ENCODE measurements at regions not wholly inside any gene's neighbourhood (a gene's known extent, or its start where the extent isn't known, plus 50 kb on each side); places are given as distances from the start of the nearest gene placed in this dataset.

- Histone ChIP-seq H3K36me3 (ENCODE audit: control insufficient read depth, insufficient read depth, low read length) (no peaks in the 10 kb centered on the region), H3K27ac (ENCODE audit: insufficient read depth, low read length, poor library complexity, severe bottlenecking) (no peak overlapping the region), H3K4me1 (ENCODE audit: control insufficient read depth, insufficient read depth, low read length, poor library complexity, severe bottlenecking) (no peaks in the 10 kb centered on the region), H3K4me3 (ENCODE audit: insufficient read depth, low read depth, low read length, poor library complexity, severe bottlenecking) (no peak overlapping the region), H3K9me3 (ENCODE audit: control insufficient read depth, low read length) (no peaks in the 10 kb centered on the region), H3K27me3 (replicated peaks; ENCODE audit: control insufficient read depth, insufficient read depth, low read length, poor library complexity, severe bottlenecking) (no peaks in the 10 kb centered on the region)
- DNase-seq = no peak
Measured at GRCh38 chr17:71458322-71458721, 662.5 kb upstream of the SOX9 start.

GRCh38 chr17:71460943-71461342 lies 659.9 kb upstream of the SOX9 start:
- no peaks in the 10 kb centered on the region for H3K9me3 ChIP-seq (ENCODE audit: control insufficient read depth, low read length)
- no peak for DNase-seq
- H3K27ac ChIP-seq (ENCODE audit: insufficient read depth, low read length, poor library complexity, severe bottlenecking) = no peak overlapping the region
- H3K27me3 ChIP-seq (replicated peaks; ENCODE audit: control insufficient read depth, insufficient read depth, low read length, poor library complexity, severe bottlenecking) = no peaks in the 10 kb centered on the region
- H3K36me3 ChIP-seq (ENCODE audit: control insufficient read depth, insufficient read depth, low read length) = no peaks in the 10 kb centered on the region
- H3K4me1 ChIP-seq (ENCODE audit: control insufficient read depth, insufficient read depth, low read length, poor library complexity, severe bottlenecking) = no peaks in the 10 kb centered on the region
- no peak overlapping the region for H3K4me3 ChIP-seq (ENCODE audit: insufficient read depth, low read depth, low read length, poor library complexity, severe bottlenecking)

DNA sequence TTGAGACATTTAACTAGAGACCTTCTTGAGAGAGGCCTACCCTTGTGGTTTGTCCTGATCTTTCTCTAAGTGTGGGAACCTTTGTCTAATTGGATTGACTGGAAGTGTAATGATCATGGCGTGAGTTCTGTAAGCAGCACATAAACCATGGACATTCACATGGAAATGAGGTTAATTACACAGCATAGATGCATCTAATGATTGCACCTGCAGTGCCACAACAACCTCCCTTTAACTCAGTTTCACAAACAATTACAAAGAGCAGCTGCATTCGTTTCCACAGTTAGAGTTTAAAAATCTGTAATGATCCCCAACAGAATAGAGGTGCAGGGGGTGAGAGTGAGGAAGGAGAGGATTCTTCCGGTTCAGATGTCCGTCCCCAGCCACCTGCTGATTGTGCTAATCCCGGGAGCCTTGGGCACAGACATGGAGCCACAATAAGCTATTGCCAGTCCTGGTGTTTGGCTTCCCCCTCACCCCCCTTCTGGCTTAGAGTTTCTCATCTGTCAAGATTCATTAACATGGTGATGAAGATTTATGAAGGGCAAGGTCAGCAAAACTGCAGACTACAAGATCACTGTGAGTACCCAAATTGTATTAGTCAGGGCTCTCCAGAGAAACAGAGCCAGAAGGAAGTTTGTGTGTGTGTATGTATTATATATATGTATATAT lies 659.2 kb upstream of the SOX9 start:
- no peaks in the 10 kb centered on the region for H3K36me3 ChIP-seq (ENCODE audit: control insufficient read depth, insufficient read depth, low read length)
- DNase-seq = no peak
- no peak overlapping the region for H3K27ac ChIP-seq (ENCODE audit: insufficient read depth, low read length, poor library complexity, severe bottlenecking)
- H3K4me3 ChIP-seq (ENCODE audit: insufficient read depth, low read depth, low read length, poor library complexity, severe bottlenecking) = no peak overlapping the region
- H3K27me3 ChIP-seq (replicated peaks; ENCODE audit: control insufficient read depth, insufficient read depth, low read length, poor library complexity, severe bottlenecking) = no peaks in the 10 kb centered on the region
- H3K9me3 ChIP-seq (ENCODE audit: control insufficient read depth, low read length) = no peaks in the 10 kb centered on the region
- H3K4me1 ChIP-seq (ENCODE audit: control insufficient read depth, insufficient read depth, low read length, poor library complexity, severe bottlenecking) = no peaks in the 10 kb centered on the region

GRCh38 chr17:71464241-71464640 lies 656.6 kb upstream of the SOX9 start:
- Histone ChIP-seq H3K27me3 (replicated peaks; ENCODE audit: control insufficient read depth, insufficient read depth, low read length, poor library complexity, severe bottlenecking) (no peaks in the 10 kb centered on the region), H3K4me3 (ENCODE audit: insufficient read depth, low read depth, low read length, poor library complexity, severe bottlenecking) (no peak overlapping the region), H3K27ac (ENCODE audit: insufficient read depth, low read length, poor library complexity, severe bottlenecking) (no peak overlapping the region)

GRCh38 chr17:71464751-71465150 lies 656.1 kb upstream of the SOX9 start:
- Histone ChIP-seq H3K4me3 (ENCODE audit: insufficient read depth, low read depth, low read length, poor library complexity, severe bottlenecking) (no peak overlapping the region), H3K9me3 (ENCODE audit: control insufficient read depth, low read length) (no peaks in the 10 kb centered on the region), H3K4me1 (ENCODE audit: control insufficient read depth, insufficient read depth, low read length, poor library complexity, severe bottlenecking) (no peaks in the 10 kb centered on the region), H3K27me3 (replicated peaks; ENCODE audit: control insufficient read depth, insufficient read depth, low read length, poor library complexity, severe bottlenecking) (no peaks in the 10 kb centered on the region), H3K36me3 (ENCODE audit: control insufficient read depth, insufficient read depth, low read length) (no peaks in the 10 kb centered on the region), H3K27ac (ENCODE audit: insufficient read depth, low read length, poor library complexity, severe bottlenecking) (no peak overlapping the region)
- no peak for DNase-seq

More at GRCh38 chr17:71464241-71464640, 656.6 kb upstream of the SOX9 start:
- H3K36me3 ChIP-seq (ENCODE audit: control insufficient read depth, insufficient read depth, low read length) = no peaks in the 10 kb centered on the region
- no peak for DNase-seq
- no peaks in the 10 kb centered on the region for H3K4me1 ChIP-seq (ENCODE audit: control insufficient read depth, insufficient read depth, low read length, poor library complexity, severe bottlenecking)
- no peaks in the 10 kb centered on the region for H3K9me3 ChIP-seq (ENCODE audit: control insufficient read depth, low read length)

DNA sequence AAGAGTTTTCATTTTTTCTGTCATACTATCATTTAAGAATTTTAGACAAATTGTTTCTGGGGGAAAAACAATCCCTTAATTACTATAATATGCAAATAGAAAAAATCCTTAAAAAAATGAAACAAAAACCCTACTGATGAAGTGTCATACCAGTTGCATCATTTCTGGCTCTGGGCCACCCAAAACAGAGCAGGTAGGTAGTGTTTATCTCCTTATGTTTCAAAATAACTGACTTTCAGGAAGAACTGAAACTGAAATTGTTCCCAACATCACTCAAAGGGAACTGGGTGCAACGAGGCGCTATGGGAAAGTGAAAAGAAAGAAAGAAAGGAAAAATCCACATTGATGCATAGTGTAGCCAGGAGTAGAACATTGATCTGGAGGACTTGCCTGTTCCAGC lies 653.1 kb upstream of the SOX9 start:
- no peak overlapping the region for H3K27ac ChIP-seq (ENCODE audit: insufficient read depth, low read length, poor library complexity, severe bottlenecking)
- H3K27me3 ChIP-seq (replicated peaks; ENCODE audit: control insufficient read depth, insufficient read depth, low read length, poor library complexity, severe bottlenecking) = no peaks in the 10 kb centered on the region

DNA sequence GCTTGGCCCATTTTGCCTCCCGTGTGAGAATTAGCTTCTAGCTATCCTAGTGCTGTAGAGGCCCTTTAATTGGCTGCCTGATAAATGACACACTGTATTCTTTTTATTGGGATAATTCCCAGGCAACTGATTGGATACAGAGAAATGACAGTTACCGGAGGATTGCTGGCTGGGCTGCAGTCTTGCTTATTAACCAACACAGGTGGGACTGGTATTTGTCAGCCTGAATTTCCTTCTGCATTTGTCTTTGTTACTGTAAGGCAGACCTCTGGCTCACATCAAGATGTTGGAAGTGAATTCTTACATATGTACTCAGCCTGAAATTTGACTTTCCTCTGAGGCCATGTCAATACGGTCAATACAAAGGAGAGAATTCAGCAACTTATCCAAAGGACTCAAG lies 650.8 kb upstream of the SOX9 start:
- DNase-seq = no peak
- no peaks in the 10 kb centered on the region for H3K36me3 ChIP-seq (ENCODE audit: control insufficient read depth, insufficient read depth, low read length)
- no peaks in the 10 kb centered on the region for H3K9me3 ChIP-seq (ENCODE audit: control insufficient read depth, low read length)
- no peak overlapping the region for H3K4me3 ChIP-seq (ENCODE audit: insufficient read depth, low read depth, low read length, poor library complexity, severe bottlenecking)
- no peaks in the 10 kb centered on the region for H3K4me1 ChIP-seq (ENCODE audit: control insufficient read depth, insufficient read depth, low read length, poor library complexity, severe bottlenecking)
- H3K27ac ChIP-seq (ENCODE audit: insufficient read depth, low read length, poor library complexity, severe bottlenecking) = no peak overlapping the region
- no peaks in the 10 kb centered on the region for H3K27me3 ChIP-seq (replicated peaks; ENCODE audit: control insufficient read depth, insufficient read depth, low read length, poor library complexity, severe bottlenecking)

More for the DNA sequence above, 653.1 kb upstream of the SOX9 start:
- DNase-seq = no peak
- H3K4me3 ChIP-seq (ENCODE audit: insufficient read depth, low read depth, low read length, poor library complexity, severe bottlenecking) = no peak overlapping the region
- H3K36me3 ChIP-seq (ENCODE audit: control insufficient read depth, insufficient read depth, low read length) = no peaks in the 10 kb centered on the region
- no peaks in the 10 kb centered on the region for H3K9me3 ChIP-seq (ENCODE audit: control insufficient read depth, low read length)
- no peaks in the 10 kb centered on the region for H3K4me1 ChIP-seq (ENCODE audit: control insufficient read depth, insufficient read depth, low read length, poor library complexity, severe bottlenecking)

DNA sequence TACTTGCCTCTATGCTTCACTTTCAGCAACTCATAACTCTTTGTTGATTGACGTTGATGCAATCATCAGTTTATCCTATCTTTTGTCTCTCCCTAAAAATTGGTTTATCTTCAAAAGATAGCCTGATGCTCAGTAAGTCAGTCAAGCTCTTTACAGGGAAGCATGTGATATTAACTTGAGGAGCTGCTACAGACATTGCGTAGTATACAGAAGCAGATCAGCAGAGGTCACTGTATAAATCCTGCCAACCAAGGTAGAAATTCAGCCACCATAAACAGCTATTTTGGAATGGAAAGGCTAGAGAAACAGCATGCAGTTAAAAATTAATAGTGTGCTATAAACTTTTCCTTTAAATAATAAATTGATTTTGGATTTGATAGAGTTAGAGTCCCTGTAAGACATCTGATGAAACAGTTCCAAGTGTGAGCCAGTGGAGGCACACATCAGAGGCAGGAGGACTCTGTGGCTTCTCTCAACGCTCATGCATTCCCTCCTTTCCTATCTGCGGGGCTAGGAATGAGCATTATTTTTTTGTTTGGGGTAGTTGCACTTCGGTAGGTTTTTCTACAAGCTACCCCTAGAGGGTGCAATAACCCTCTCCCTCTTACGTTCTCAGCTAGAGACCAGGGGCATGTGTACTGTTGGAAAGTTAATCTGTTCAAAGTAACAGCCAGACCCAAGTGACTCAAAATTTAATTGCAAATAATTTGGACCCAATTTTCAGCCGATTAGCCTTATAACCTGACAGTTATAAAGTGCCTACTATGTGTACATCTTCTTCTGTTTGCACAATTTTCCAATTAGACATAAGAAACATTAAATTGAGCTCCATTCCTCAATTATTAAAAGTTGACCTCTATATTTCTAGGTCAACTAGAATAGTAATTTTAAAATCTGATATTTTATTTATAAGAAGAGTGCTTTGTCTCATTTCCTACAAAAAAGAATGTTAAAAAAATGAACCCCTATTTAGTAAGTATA lies 647.7 kb upstream of the SOX9 start:
- no peaks in the 10 kb centered on the region for H3K9me3 ChIP-seq (ENCODE audit: control insufficient read depth, low read length)
- H3K4me3 ChIP-seq (ENCODE audit: insufficient read depth, low read depth, low read length, poor library complexity, severe bottlenecking) = no peak overlapping the region
- no peak for DNase-seq
- no peak overlapping the region for H3K27ac ChIP-seq (ENCODE audit: insufficient read depth, low read length, poor library complexity, severe bottlenecking)
- no peaks in the 10 kb centered on the region for H3K36me3 ChIP-seq (ENCODE audit: control insufficient read depth, insufficient read depth, low read length)
- no peaks in the 10 kb centered on the region for H3K4me1 ChIP-seq (ENCODE audit: control insufficient read depth, insufficient read depth, low read length, poor library complexity, severe bottlenecking)
- H3K27me3 ChIP-seq (replicated peaks; ENCODE audit: control insufficient read depth, insufficient read depth, low read length, poor library complexity, severe bottlenecking) = no peaks in the 10 kb centered on the region

DNA sequence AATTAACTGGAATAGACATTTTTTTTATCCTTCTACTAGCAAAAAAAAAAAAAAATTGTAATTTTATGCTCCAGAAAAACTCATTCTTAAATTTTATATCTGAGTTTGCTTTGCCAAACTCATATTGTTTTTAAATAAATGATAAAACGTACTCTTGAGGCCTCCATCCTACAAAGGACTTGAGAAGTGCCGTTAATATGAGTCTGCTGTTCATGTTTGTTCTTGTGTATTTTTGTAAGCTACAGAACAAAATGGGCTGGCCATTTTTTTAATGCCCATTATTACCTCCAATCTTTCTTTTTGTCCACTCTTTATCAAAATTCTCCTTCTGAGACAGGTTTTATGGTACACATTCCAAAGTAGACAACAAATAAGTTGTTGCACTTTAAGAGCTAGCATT lies 643.5 kb upstream of the SOX9 start:
- H3K9me3 ChIP-seq (ENCODE audit: control insufficient read depth, low read length) = no peaks in the 10 kb centered on the region
- no peak for DNase-seq
- no peaks in the 10 kb centered on the region for H3K27me3 ChIP-seq (replicated peaks; ENCODE audit: control insufficient read depth, insufficient read depth, low read length, poor library complexity, severe bottlenecking)
- no peak overlapping the region for H3K27ac ChIP-seq (ENCODE audit: insufficient read depth, low read length, poor library complexity, severe bottlenecking)
- no peaks in the 10 kb centered on the region for H3K36me3 ChIP-seq (ENCODE audit: control insufficient read depth, insufficient read depth, low read length)
- H3K4me1 ChIP-seq (ENCODE audit: control insufficient read depth, insufficient read depth, low read length, poor library complexity, severe bottlenecking) = no peaks in the 10 kb centered on the region
- H3K4me3 ChIP-seq (ENCODE audit: insufficient read depth, low read depth, low read length, poor library complexity, severe bottlenecking) = no peak overlapping the region

- Histone ChIP-seq H3K36me3 (ENCODE audit: control insufficient read depth, insufficient read depth, low read length) (no peaks in the 10 kb centered on the region), H3K9me3 (ENCODE audit: control insufficient read depth, low read length) (no peaks in the 10 kb centered on the region), H3K4me3 (ENCODE audit: insufficient read depth, low read depth, low read length, poor library complexity, severe bottlenecking) (no peak overlapping the region), H3K27ac (ENCODE audit: insufficient read depth, low read length, poor library complexity, severe bottlenecking) (no peak overlapping the region), H3K27me3 (replicated peaks; ENCODE audit: control insufficient read depth, insufficient read depth, low read length, poor library complexity, severe bottlenecking) (no peaks in the 10 kb centered on the region), H3K4me1 (ENCODE audit: control insufficient read depth, insufficient read depth, low read length, poor library complexity, severe bottlenecking) (no peaks in the 10 kb centered on the region)
- no peak for DNase-seq
Measured at GRCh38 chr17:71480099-71480498, 640.7 kb upstream of the SOX9 start.
